Adrenal gland (tissue), 9 donors: ENCODE measurements at regions not wholly inside any gene's neighbourhood (a gene's known extent, or its start where the extent isn't known, plus 50 kb on each side); places are given as distances from the start of the nearest gene placed in this dataset.

Source experiments
- DNase-seq, 7 donors: peaks; one replicate each; pipeline ENCODE4 v3.0.0-alpha.2; 2019 to 2020
- H3K27ac ChIP-seq, 5 donors: fragments of 200-600 bp; sonication (generic) in 4 of 5; 1 replicate in 3 of 5; 2 replicates in 2 of 5; pipeline versions ENCODE4 v1.5.1 to v1.8.0; 2016 to 2020; ENCODE audit warnings: mild to moderate bottlenecking in 1 of 5
- H3K27me3 ChIP-seq: fragments of 200-600 bp; 2 replicates; pipeline ENCODE4 v1.8.0; 2021
- H3K36me3 ChIP-seq, 2 donors: fragments of 200-600 bp; replicated peaks in 1 of 2; 1 replicate in 1 of 2; 2 replicates in 1 of 2; pipeline versions ENCODE4 v1.5.1 to v1.8.0; 2018 to 2022
- H3K4me1 ChIP-seq, 2 donors: fragments of 200-600 bp; replicated peaks in 1 of 2; 1 replicate in 1 of 2; 2 replicates in 1 of 2; pipeline versions ENCODE4 v1.5.1 to v1.8.0; 2018 to 2021
- H3K4me3 ChIP-seq, 4 donors: fragments of 200-600 bp; sonication (generic) in 3 of 4; one replicate each; pipeline ENCODE4 v1.5.1; 2016 to 2018
- H3K9me3 ChIP-seq, 3 donors: fragments of 200-600 bp; sonication (generic) in 1 of 3; replicated peaks in 1 of 3; 1 replicate in 2 of 3; 2 replicates in 1 of 3; pipeline versions ENCODE4 v1.5.1 to v1.8.0; 2016 to 2021
- POLR2A ChIP-seq, 2 donors: fragments of 450-650 bp; IDR thresholded peaks; one replicate each; pipeline ENCODE4 v1.6.1; 2017; ENCODE audit warnings: antibody characterized with exemption in 2 of 2, mild to moderate bottlenecking in 2 of 2, moderate library complexity in 1 of 2
- WGBS, 4 donors: extraction: QIAGEN DNeasy Blood & Tissue Kit in 2 of 4; methylation state at CpG; one replicate each; pipeline versions ENCODE4 v1.1.5 to v1.1.7; 2013 to 2017; 5-methylcytosine and 5-hydroxymethylcytosine counted together
- intact Hi-C, 2 donors: fragments of 100-400 bp; cut with DNase I; formaldehyde crosslinking; loops; one replicate each; pipeline versions ENCODE4 v1.14.1 to v1.15.0; 2022 to 2023
- TF ChIP-seq, protein P1 (sequence below), 6 experiments: fragments of 450-650 bp in 4 of 6; fragments of 200-600 bp in 2 of 6; sonication (generic) in 1 of 6; IDR thresholded peaks; 1 replicate in 5 of 6; 2 replicates in 1 of 6; pipeline versions ENCODE4 v1.5.1 to v1.8.0; 2016 to 2021; ENCODE audit warnings: antibody characterized with exemption in 6 of 6, mild to moderate bottlenecking in 2 of 6, moderate library complexity in 1 of 6
- donor health status: healthy with polysubstance abuse.
- donor health status: Bipolar disorder and iron deficiency.
- donor health status: DM: yes; HTN: yes; CAD: no.
- donor health status: DM: no; HTN: no; CAD: no.
- donor health status: DM: no; HTN: no; CAD: no.

DNA sequence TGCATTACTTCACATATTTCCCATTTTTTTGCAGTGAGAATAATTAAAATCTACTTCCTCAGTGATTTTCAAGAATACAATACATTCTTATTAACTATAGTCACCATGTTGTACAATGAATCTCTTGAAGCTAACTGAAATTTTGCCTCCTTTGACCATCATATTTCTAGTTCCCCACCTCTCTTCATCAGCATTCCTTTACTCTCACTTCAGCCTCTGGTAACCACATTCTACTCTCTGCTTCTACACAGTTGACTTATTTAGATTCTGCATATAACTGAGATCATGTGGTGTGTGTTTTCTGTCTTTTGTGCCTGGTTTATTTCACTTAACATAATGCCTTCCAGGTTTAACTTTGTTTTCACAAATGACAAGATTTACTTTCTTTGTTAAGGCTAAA lies 304.4 kb upstream of the LYPLAL1 start:
- TF ChIP-seq, protein P1, sequence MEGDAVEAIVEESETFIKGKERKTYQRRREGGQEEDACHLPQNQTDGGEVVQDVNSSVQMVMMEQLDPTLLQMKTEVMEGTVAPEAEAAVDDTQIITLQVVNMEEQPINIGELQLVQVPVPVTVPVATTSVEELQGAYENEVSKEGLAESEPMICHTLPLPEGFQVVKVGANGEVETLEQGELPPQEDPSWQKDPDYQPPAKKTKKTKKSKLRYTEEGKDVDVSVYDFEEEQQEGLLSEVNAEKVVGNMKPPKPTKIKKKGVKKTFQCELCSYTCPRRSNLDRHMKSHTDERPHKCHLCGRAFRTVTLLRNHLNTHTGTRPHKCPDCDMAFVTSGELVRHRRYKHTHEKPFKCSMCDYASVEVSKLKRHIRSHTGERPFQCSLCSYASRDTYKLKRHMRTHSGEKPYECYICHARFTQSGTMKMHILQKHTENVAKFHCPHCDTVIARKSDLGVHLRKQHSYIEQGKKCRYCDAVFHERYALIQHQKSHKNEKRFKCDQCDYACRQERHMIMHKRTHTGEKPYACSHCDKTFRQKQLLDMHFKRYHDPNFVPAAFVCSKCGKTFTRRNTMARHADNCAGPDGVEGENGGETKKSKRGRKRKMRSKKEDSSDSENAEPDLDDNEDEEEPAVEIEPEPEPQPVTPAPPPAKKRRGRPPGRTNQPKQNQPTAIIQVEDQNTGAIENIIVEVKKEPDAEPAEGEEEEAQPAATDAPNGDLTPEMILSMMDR (IDR thresholded peaks at IDR 0.05): no peak
- no peak for TF ChIP-seq POLR2A (IDR thresholded peaks at IDR 0.05)
- H3K9me3 ChIP-seq: no peaks in the 10 kb centered on the region
- H3K4me1 ChIP-seq: no peaks in the 10 kb centered on the region
- no peaks in the 10 kb centered on the region for H3K36me3 ChIP-seq
- no peaks in the 10 kb centered on the region for H3K27me3 ChIP-seq
- no peak for DNase-seq
- H3K27ac ChIP-seq: no peak overlapping the region
- no peak overlapping the region for H3K4me3 ChIP-seq
- intact Hi-C loops: no loop called here

DNA sequence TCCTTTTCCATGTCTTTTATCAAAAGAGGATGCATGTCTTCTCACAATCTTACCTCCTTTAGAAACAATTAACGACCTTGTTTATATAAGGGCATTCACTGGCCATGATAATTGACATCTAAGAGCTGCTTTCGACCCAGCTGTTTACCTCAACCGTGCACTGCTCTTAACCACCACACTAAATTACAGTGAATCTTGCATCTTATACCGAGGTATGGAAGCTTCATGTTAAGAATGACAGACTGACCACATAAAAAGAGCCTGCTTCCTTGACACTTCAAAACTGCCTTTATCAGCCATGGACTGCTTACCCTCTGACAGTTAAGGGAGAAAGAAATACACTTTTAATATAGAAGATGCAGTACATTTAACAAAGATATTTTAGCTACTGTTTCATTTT lies 301.7 kb upstream of the LYPLAL1 start:
- H3K4me3 ChIP-seq: no peak overlapping the region
- no peaks in the 10 kb centered on the region for H3K27me3 ChIP-seq
- no peaks in the 10 kb centered on the region for H3K9me3 ChIP-seq
- no peak for TF ChIP-seq POLR2A (IDR thresholded peaks at IDR 0.05)
- TF ChIP-seq, protein P1 (IDR thresholded peaks at IDR 0.05): no peak
- 78 to 84% (median 81%) methylated on average over 4 of the region's 4 CpGs for whole genome bisulfite sequencing, 4 donors
- intact Hi-C loops: no loop called here
- H3K36me3 ChIP-seq: no peaks in the 10 kb centered on the region
- H3K4me1 ChIP-seq: no peaks in the 10 kb centered on the region
- H3K27ac ChIP-seq: no peak overlapping the region
- DNase-seq: no peak

DNA sequence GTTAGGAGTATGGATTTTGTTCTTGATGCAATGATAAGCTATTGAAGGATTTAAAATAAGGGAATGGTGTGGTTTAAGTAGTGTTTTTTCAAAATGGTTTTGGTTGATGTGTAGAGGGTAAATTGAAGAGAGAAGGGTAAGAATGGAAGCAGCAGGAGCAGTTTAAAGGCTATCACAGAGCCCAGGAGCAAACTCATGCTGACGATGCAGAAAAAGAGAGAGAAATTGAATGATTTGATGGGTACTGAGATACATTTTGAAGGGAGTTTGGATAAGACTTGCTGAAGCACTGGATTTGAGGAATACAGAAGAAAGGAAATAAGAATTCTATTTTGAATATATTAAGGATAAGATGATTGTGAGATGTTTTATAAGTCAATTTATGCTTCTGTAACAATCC lies 300.8 kb upstream of the LYPLAL1 start:
- intact Hi-C loops: no loop called here
- Histone ChIP-seq H3K27ac (no peak overlapping the region), H3K36me3 (no peaks in the 10 kb centered on the region), H3K9me3 (no peaks in the 10 kb centered on the region), H3K27me3 (no peaks in the 10 kb centered on the region), H3K4me1 (peaks cover 0 to under 1% of the 10 kb centered on the region in 2 donors), H3K4me3 (no peak overlapping the region)
- no peak for DNase-seq
- WGBS, 4 donors: 89 to 94% (median 92%) methylated on average over 1 of the region's 1 CpG
- TF ChIP-seq POLR2A (IDR thresholded peaks at IDR 0.05): no peak
- TF ChIP-seq, protein P1 (IDR thresholded peaks at IDR 0.05): no peak

DNA sequence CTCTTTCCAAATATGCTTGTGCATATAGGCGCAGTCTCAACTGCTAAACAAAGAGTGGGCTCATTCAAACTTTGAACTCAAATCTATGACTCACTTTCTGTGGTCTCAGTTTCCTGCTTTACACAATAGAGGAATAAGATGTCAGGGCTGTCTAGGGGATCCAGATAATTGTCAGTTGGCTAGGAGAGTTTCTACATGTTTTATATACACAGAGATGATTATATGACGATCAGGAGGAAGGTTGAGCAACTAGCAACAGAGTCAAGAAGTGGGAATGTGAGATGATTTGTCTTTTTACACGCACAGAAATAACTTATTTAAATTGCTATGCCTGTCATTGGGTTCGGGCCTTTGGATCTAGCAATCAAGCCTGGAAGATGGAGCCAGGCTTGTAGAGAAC lies 299.4 kb upstream of the LYPLAL1 start:
- intact Hi-C loops: no loop called here
- no peak for DNase-seq

More for the DNA sequence above, 299.4 kb upstream of the LYPLAL1 start:
- Histone ChIP-seq H3K4me1 (peaks cover 0 to 4% of the 10 kb centered on the region in 2 donors), H3K4me3 (no peak overlapping the region), H3K9me3 (no peaks in the 10 kb centered on the region), H3K36me3 (no peaks in the 10 kb centered on the region), H3K27me3 (no peaks in the 10 kb centered on the region), H3K27ac (no peak overlapping the region)
- WGBS, 4 donors: 63 to 87% (median 73%) methylated on average over 4 of the region's 4 CpGs
- TF ChIP-seq, protein P1 (IDR thresholded peaks at IDR 0.05): no peak
- TF ChIP-seq POLR2A (IDR thresholded peaks at IDR 0.05): no peak
